GM12873 (cell line): ENCODE measurements at regions not wholly inside any gene's neighbourhood (a gene's known extent, or its start where the extent isn't known, plus 50 kb on each side); places are given as distances from the start of the nearest gene placed in this dataset.

Experiments used
- CTCF ChIP-seq: IDR thresholded peaks from 2 replicates; pipeline ENCODE4 v1.5.1; 2012; ENCODE audit warnings: low read depth, mild to moderate bottlenecking, moderate library complexity, low read length, control low read depth; ENCODE audit not compliant: insufficient read depth; ENCODE audit errors: missing control alignments

- no peak for TF ChIP-seq CTCF
These were observed 188.9 kb upstream of the SESN3 start for GRCh38 chr11:95419915-95420314.

GRCh38 chr11:95418916-95419315 is 187.9 kb upstream of the SESN3 start:
- TF ChIP-seq CTCF = no peak

GRCh38 chr11:95417832-95418231 is 186.8 kb upstream of the SESN3 start:
- TF ChIP-seq CTCF = no peak

GRCh38 chr11:95415837-95416304 is 184.9 kb upstream of the SESN3 start:
- TF ChIP-seq CTCF = no peak

- no peak for TF ChIP-seq CTCF
These were observed 183.2 kb upstream of the SESN3 start for GRCh38 chr11:95414217-95414616.

GRCh38 chr11:95413761-95414160 is 182.8 kb upstream of the SESN3 start:
- no peak for TF ChIP-seq CTCF

- TF ChIP-seq CTCF = no peak
These were observed 182.0 kb upstream of the SESN3 start for GRCh38 chr11:95413021-95413420.
